CD14-positive monocyte (primary cell): ENCODE measurements at regions not wholly inside any gene's neighbourhood (a gene's known extent, or its start where the extent isn't known, plus 50 kb on each side); places are given as distances from the start of the nearest gene placed in this dataset.

Experiments used
- DNase-seq, 3 donors: peaks; one replicate each; pipeline ENCODE4 v3.0.0-alpha.2; 2011 to 2022
- H2AFZ ChIP-seq: 2 replicates; pipeline ENCODE4 v1.6.0; 2012; ENCODE audit warnings: mild to moderate bottlenecking, low read depth, low read length, inconsistent platforms; ENCODE audit not compliant: insufficient read depth, poor library complexity, severe bottlenecking
- H3K27ac ChIP-seq, 2 donors: 1 replicate in 1 of 2; 2 replicates in 1 of 2; pipeline ENCODE4 v1.5.1; 2012 to 2013; ENCODE audit warnings: low read length in 2 of 2, control low read depth in 1 of 2, inconsistent platforms in 1 of 2, low read depth in 1 of 2, mild to moderate bottlenecking in 1 of 2
- H3K27me3 ChIP-seq, 2 donors: one replicate each; pipeline versions ENCODE4 v1.6.0 to v1.6.1; 2011 to 2013; ENCODE audit warnings: low read length in 2 of 2; ENCODE audit not compliant: control insufficient read depth in 2 of 2, insufficient read depth in 2 of 2
- H3K36me3 ChIP-seq, 2 donors: replicated peaks in 1 of 2; 1 replicate in 1 of 2; 2 replicates in 1 of 2; pipeline versions ENCODE4 v1.5.1 to v1.6.1; 2012 to 2013; ENCODE audit warnings: low read length in 2 of 2, control low read depth in 1 of 2, inconsistent platforms in 1 of 2, mild to moderate bottlenecking in 1 of 2; ENCODE audit not compliant: insufficient read depth in 2 of 2, control insufficient read depth in 1 of 2
- H3K4me1 ChIP-seq, 2 donors: 1 replicate in 1 of 2; 2 replicates in 1 of 2; pipeline versions ENCODE4 v1.5.1 to v1.6.1; 2012 to 2013; ENCODE audit warnings: low read length in 2 of 2, control low read depth in 1 of 2, inconsistent platforms in 1 of 2, mild to moderate bottlenecking in 1 of 2, moderate library complexity in 1 of 2; ENCODE audit not compliant: insufficient read depth in 2 of 2, control insufficient read depth in 1 of 2
- H3K4me2 ChIP-seq: replicated peaks from 2 replicates; pipeline ENCODE3; 2012; ENCODE audit warnings: low read length, moderate library complexity, mild to moderate bottlenecking; ENCODE audit not compliant: poor library complexity, severe bottlenecking; ENCODE audit errors: extremely low read depth
- H3K4me3 ChIP-seq, 3 experiments: fragments of 200-600 bp in 1 of 3; sonication (generic) in 1 of 3; replicated peaks in 1 of 3; 1 replicate in 2 of 3; 2 replicates in 1 of 3; pipeline ENCODE4 v1.5.1; 2011 to 2013; ENCODE audit warnings: low read length in 3 of 3, mild to moderate bottlenecking in 3 of 3, control low read depth in 2 of 3, low read depth in 2 of 3, inconsistent platforms in 1 of 3, moderate library complexity in 1 of 3
- H3K79me2 ChIP-seq: 2 replicates; pipeline ENCODE4 v1.6.0; 2012; ENCODE audit warnings: mild to moderate bottlenecking, control low read depth, inconsistent platforms, low read length, moderate library complexity; ENCODE audit not compliant: insufficient read depth
- H3K9ac ChIP-seq: 2 replicates; pipeline ENCODE4 v1.6.0; 2017; ENCODE audit warnings: low read length, mild to moderate bottlenecking; ENCODE audit not compliant: insufficient read depth, poor library complexity, severe bottlenecking
- H3K9me3 ChIP-seq, 2 donors: replicated peaks in 1 of 2; 1 replicate in 1 of 2; 2 replicates in 1 of 2; pipeline versions ENCODE4 v1.5.1 to v1.6.1; 2012 to 2013; ENCODE audit warnings: low read length in 2 of 2, control low read depth in 1 of 2; ENCODE audit not compliant: control insufficient read depth in 1 of 2, insufficient read depth in 1 of 2
- H4K20me1 ChIP-seq: 2 replicates; pipeline ENCODE4 v1.6.0; 2012; ENCODE audit warnings: mild to moderate bottlenecking, low read length, control low read depth, moderate library complexity; ENCODE audit not compliant: insufficient read depth
- H3K27ac Mint-ChIP-seq, 7 donors: one replicate each; pipeline ENCODE4 v1.8.0; 2020; ENCODE audit warnings: mild to moderate bottlenecking in 7 of 7, mixed read lengths in 7 of 7, moderate library complexity in 6 of 7, inconsistent platforms in 2 of 7
- H3K27me3 Mint-ChIP-seq, 3 donors: one replicate each; pipeline ENCODE4 v1.8.0; 2021 to 2022; ENCODE audit warnings: low read depth in 3 of 3, mild to moderate bottlenecking in 3 of 3, mixed read lengths in 3 of 3, moderate library complexity in 3 of 3, inconsistent platforms in 1 of 3
- H3K36me3 Mint-ChIP-seq, 2 donors: one replicate each; pipeline ENCODE4 v1.8.0; 2020; ENCODE audit warnings: mixed read lengths in 2 of 2, inconsistent platforms in 1 of 2, mild to moderate bottlenecking in 1 of 2
- H3K4me1 Mint-ChIP-seq: one replicate; pipeline ENCODE4 v1.8.0; 2020; ENCODE audit warnings: mild to moderate bottlenecking, mixed read lengths
- H3K4me3 Mint-ChIP-seq, 2 donors: one replicate each; pipeline ENCODE4 v1.8.0; 2020; ENCODE audit warnings: mild to moderate bottlenecking in 2 of 2, mixed read lengths in 2 of 2, moderate library complexity in 1 of 2
- H3K9me3 Mint-ChIP-seq, 7 donors: one replicate each; pipeline ENCODE4 v1.8.0; 2020 to 2022; ENCODE audit warnings: mixed read lengths in 7 of 7, mild to moderate bottlenecking in 6 of 7, moderate library complexity in 6 of 7, inconsistent platforms in 2 of 7
- WGBS: methylation state at CpG from one replicate; pipeline ENCODE4 v1.1.5; 2013; ENCODE audit warnings: missing lambda C conversion rate; ENCODE audit not compliant: insufficient coverage; 5-methylcytosine and 5-hydroxymethylcytosine counted together
- intact Hi-C, 2 donors: fragments of 100-400 bp; cut with micrococcal nuclease; formaldehyde crosslinking; loops; one replicate each; pipeline versions ENCODE4 v1.15.0 to v1.15.1; 2023
- TF ChIP-seq, protein P1 (sequence below): fragments of 200-600 bp; IDR thresholded peaks from one replicate; pipeline ENCODE4 v1.8.0; 2022; ENCODE audit warnings: antibody characterized with exemption, mild to moderate bottlenecking

DNA sequence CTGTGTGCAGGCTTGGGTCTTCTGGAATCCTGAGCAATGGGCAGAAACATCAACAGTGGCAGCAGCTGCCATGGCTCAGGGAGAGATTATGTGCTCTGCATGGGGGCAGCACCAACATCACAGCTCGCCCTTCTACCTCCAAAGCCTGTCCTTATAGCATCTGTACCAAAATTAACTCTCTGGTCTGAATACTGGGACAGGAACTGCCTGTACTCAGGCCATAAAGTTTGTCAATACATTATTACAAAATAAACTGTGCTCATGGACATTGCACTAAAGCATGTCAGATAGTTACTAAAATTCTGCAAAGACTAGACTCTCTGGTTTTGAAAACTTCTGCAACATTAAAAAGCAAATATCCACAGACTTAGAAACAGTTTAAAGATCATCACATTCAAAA is 91.6 kb downstream of the ZC3H11B start:
- Mint-ChIP-seq H3K4me1 (peaks cover 3% of the 10 kb centered on the region), H3K27ac (no peak overlapping the region), H3K36me3 (no peaks in the 10 kb centered on the region), H3K9me3 (peaks cover 0 to 3% (median under 1%) of the 10 kb centered on the region in 7 donors), H3K4me3 (no peak overlapping the region), H3K27me3 (peaks cover 3 to 5% (median 4%) of the 10 kb centered on the region in 3 donors)
- H3K36me3 ChIP-seq = no peaks in the 10 kb centered on the region
- no peaks in the 10 kb centered on the region for H3K79me2 ChIP-seq
- H2AFZ ChIP-seq = no peak overlapping the region
- no peak overlapping the region for H3K27ac ChIP-seq
- TF ChIP-seq, protein P1, sequence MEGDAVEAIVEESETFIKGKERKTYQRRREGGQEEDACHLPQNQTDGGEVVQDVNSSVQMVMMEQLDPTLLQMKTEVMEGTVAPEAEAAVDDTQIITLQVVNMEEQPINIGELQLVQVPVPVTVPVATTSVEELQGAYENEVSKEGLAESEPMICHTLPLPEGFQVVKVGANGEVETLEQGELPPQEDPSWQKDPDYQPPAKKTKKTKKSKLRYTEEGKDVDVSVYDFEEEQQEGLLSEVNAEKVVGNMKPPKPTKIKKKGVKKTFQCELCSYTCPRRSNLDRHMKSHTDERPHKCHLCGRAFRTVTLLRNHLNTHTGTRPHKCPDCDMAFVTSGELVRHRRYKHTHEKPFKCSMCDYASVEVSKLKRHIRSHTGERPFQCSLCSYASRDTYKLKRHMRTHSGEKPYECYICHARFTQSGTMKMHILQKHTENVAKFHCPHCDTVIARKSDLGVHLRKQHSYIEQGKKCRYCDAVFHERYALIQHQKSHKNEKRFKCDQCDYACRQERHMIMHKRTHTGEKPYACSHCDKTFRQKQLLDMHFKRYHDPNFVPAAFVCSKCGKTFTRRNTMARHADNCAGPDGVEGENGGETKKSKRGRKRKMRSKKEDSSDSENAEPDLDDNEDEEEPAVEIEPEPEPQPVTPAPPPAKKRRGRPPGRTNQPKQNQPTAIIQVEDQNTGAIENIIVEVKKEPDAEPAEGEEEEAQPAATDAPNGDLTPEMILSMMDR = no peak
- no peaks in the 10 kb centered on the region for H3K27me3 ChIP-seq
- no peaks in the 10 kb centered on the region for H4K20me1 ChIP-seq
- no peak overlapping the region for H3K4me2 ChIP-seq
- no peaks in the 10 kb centered on the region for H3K9me3 ChIP-seq
- WGBS = no CpG with 5 or more reads among the region's 1 CpG
- intact Hi-C loops = no loop called here
- no peak overlapping the region for H3K9ac ChIP-seq
- no peak for DNase-seq
- H3K4me3 ChIP-seq = no peak overlapping the region
- H3K4me1 ChIP-seq = no peaks in the 10 kb centered on the region

DNA sequence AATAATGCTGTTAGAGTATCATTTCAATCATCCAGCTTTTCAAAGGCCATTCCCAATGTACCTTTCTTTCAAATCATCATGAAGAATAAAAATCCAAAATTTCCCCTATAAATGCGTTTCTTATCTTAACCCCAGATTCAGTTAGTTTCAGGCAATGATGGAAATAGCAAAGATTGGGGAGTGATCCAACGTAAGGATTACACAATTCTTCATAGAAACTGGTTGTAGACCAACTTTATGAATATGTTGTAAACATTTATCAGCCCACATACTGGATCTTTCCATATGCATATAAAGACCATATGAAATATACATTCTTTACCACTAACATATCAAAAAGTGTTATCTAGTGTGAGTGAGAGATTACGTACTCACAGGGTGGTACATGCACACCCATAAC is 92.7 kb downstream of the ZC3H11B start:
- Histone ChIP-seq H3K4me1 (no peaks in the 10 kb centered on the region), H3K4me2 (no peak overlapping the region), H3K79me2 (no peaks in the 10 kb centered on the region), H3K27ac (no peak overlapping the region), H3K9ac (no peak overlapping the region), H2AFZ (no peak overlapping the region), H4K20me1 (no peaks in the 10 kb centered on the region), H3K36me3 (no peaks in the 10 kb centered on the region), H3K4me3 (no peak overlapping the region), H3K9me3 (no peaks in the 10 kb centered on the region), H3K27me3 (no peaks in the 10 kb centered on the region)
- TF ChIP-seq, protein P1 = no peak
- H3K9me3 Mint-ChIP-seq = peaks cover 0 to 6% (median 3%) of the 10 kb centered on the region in 7 donors
- no peaks in the 10 kb centered on the region for H3K36me3 Mint-ChIP-seq
- no peak overlapping the region for H3K27ac Mint-ChIP-seq
- no CpG with 5 or more reads among the region's 3 CpGs for WGBS
- H3K27me3 Mint-ChIP-seq = peaks cover 3 to 6% (median 5%) of the 10 kb centered on the region in 3 donors
- H3K4me1 Mint-ChIP-seq = peaks cover 3% of the 10 kb centered on the region
- intact Hi-C loops = no loop called here
- no peak for DNase-seq
- no peak overlapping the region for H3K4me3 Mint-ChIP-seq
